ENCODE measurements at regions not wholly inside any gene's neighbourhood (a gene's known extent, or its start where the extent isn't known, plus 50 kb on each side); places are given as distances from the start of the nearest gene placed in this dataset.

GRCh38 chr3:74423867-74424266 is 190.6 kb downstream of the CNTN3 start:
- TF ChIP-seq CTCF (IDR thresholded peaks at IDR 0.05) (no peak), POLR2A (IDR thresholded peaks at IDR 0.05) (no peak), POLR2AphosphoS5 (IDR thresholded peaks at IDR 0.05) (no peak)

All from breast epithelium (tissue), 3 donors.